OCI-LY1 (cell line): ENCODE measurements at regions not wholly inside any gene's neighbourhood (a gene's known extent, or its start where the extent isn't known, plus 50 kb on each side); places are given as distances from the start of the nearest gene placed in this dataset.

Source experiments
- H2AFZ ChIP-seq: fragments of 200-600 bp; sonication (generic), shearing (Covaris generic); 2 replicates; pipeline ENCODE4 v1.6.0; 2014; ENCODE audit warnings: antibody characterized with exemption, mild to moderate bottlenecking, low read length
- H3F3A ChIP-seq: fragments of 200-600 bp; sonication (generic), shearing (Covaris generic); 2 replicates; pipeline ENCODE4 v1.6.0; 2014; ENCODE audit warnings: mild to moderate bottlenecking, antibody characterized with exemption, low read length, moderate library complexity; ENCODE audit not compliant: insufficient read depth
- H3K27ac ChIP-seq: fragments of 200-600 bp; sonication (generic); 2 replicates; pipeline ENCODE4 v1.5.1; 2014; ENCODE audit warnings: low read length, mixed run types, mild to moderate bottlenecking, low read depth; ENCODE audit not compliant: poor library complexity, severe bottlenecking
- H3K27me3 ChIP-seq: fragments of 200-600 bp; sonication (generic); 2 replicates; pipeline ENCODE4 v1.6.0; 2014; ENCODE audit warnings: antibody characterized with exemption, mild to moderate bottlenecking, low read length, moderate library complexity; ENCODE audit not compliant: insufficient read depth
- H3K36me3 ChIP-seq: fragments of 200-600 bp; sonication (generic); 2 replicates; pipeline ENCODE4 v1.6.1; 2014; ENCODE audit warnings: mild to moderate bottlenecking, antibody characterized with exemption, low read length, moderate library complexity, mixed read lengths; ENCODE audit not compliant: insufficient read depth
- H3K4me1 ChIP-seq: fragments of 200-600 bp; sonication (generic); 2 replicates; pipeline ENCODE4 v1.5.1; 2014; ENCODE audit warnings: mild to moderate bottlenecking, low read length, moderate library complexity; ENCODE audit not compliant: insufficient read depth, severe bottlenecking
- H3K4me2 ChIP-seq: fragments of 200-600 bp; sonication (generic), shearing (Covaris generic); 2 replicates; pipeline ENCODE4 v1.6.1; 2014; ENCODE audit warnings: low read length
- H3K4me3 ChIP-seq: fragments of 200-600 bp; sonication (generic); 2 replicates; pipeline ENCODE4 v1.5.1; 2014; ENCODE audit warnings: low read length, low read depth, mild to moderate bottlenecking, mixed read lengths; ENCODE audit not compliant: poor library complexity, severe bottlenecking
- H3K79me2 ChIP-seq: fragments of 200-600 bp; shearing (Covaris generic); 2 replicates; pipeline ENCODE4 v1.6.1; 2016; ENCODE audit warnings: mixed run types, low read length, mixed read lengths; ENCODE audit not compliant: insufficient read depth
- H3K9ac ChIP-seq: fragments of 200-600 bp; sonication (generic), shearing (Covaris generic); 2 replicates; pipeline ENCODE4 v1.6.1; 2014; ENCODE audit warnings: mild to moderate bottlenecking, low read length, mixed read lengths
- H3K9me2 ChIP-seq: fragments of 200-600 bp; sonication (generic), shearing (Covaris generic); 2 replicates; pipeline ENCODE4 v1.6.1; 2014; ENCODE audit warnings: low read depth, mild to moderate bottlenecking, low read length, mixed read lengths
- H3K9me3 ChIP-seq: fragments of 200-600 bp; shearing (Covaris generic); 2 replicates; pipeline ENCODE4 v1.6.1; 2014; ENCODE audit warnings: low read length, mixed read lengths
- H4K20me1 ChIP-seq: fragments of 200-600 bp; sonication (generic), shearing (Covaris generic); 2 replicates; pipeline ENCODE4 v1.6.0; 2016; ENCODE audit warnings: mild to moderate bottlenecking, low read length; ENCODE audit not compliant: insufficient read depth
- EZH2 ChIP-seq: fragments of 200-600 bp; sonication (generic), shearing (Covaris generic); IDR thresholded peaks from 2 replicates; pipeline ENCODE4 v1.8.0; 2017; ENCODE audit warnings: borderline replicate concordance, mixed run types, mild to moderate bottlenecking, antibody characterized with exemption, low read length, moderate library complexity, mixed read lengths
- TF ChIP-seq, protein P1 (sequence below): fragments of 200-600 bp; sonication (generic), shearing (Covaris generic); IDR thresholded peaks from 2 replicates; pipeline ENCODE4 v1.5.1; 2017; ENCODE audit warnings: mild to moderate bottlenecking, antibody characterized with exemption, low read length, moderate library complexity, mixed read lengths

DNA sequence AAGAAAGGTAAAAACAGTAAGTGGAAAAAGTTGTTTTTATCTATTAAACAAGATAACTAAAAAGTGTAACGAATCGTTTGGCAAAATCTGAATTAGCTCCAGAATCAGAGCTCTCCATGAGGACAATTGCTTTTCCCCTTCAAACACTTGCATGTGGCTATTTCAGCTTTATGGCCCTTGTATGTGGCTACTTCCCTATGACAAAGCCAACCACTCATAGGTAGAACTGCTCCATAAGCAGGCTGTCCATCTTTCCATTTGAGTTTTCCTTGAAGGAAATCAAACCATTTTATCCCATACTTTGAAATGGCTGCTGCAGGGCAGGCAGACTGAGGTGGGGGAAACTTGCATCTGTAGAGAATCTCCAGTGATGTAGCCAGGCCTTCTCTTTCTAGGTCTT lies 445.5 kb upstream of the ID2 start:
- H4K20me1 ChIP-seq = no peaks in the 10 kb centered on the region
- H3K4me2 ChIP-seq = no peak overlapping the region
- H3K9me2 ChIP-seq = no peaks in the 10 kb centered on the region
- no peak overlapping the region for H3K4me3 ChIP-seq
- TF ChIP-seq, protein P1, sequence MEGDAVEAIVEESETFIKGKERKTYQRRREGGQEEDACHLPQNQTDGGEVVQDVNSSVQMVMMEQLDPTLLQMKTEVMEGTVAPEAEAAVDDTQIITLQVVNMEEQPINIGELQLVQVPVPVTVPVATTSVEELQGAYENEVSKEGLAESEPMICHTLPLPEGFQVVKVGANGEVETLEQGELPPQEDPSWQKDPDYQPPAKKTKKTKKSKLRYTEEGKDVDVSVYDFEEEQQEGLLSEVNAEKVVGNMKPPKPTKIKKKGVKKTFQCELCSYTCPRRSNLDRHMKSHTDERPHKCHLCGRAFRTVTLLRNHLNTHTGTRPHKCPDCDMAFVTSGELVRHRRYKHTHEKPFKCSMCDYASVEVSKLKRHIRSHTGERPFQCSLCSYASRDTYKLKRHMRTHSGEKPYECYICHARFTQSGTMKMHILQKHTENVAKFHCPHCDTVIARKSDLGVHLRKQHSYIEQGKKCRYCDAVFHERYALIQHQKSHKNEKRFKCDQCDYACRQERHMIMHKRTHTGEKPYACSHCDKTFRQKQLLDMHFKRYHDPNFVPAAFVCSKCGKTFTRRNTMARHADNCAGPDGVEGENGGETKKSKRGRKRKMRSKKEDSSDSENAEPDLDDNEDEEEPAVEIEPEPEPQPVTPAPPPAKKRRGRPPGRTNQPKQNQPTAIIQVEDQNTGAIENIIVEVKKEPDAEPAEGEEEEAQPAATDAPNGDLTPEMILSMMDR = no peak
- no peak for TF ChIP-seq EZH2
- H3K27ac ChIP-seq = peak overlapping the region; percentile 99
- H3K79me2 ChIP-seq = no peaks in the 10 kb centered on the region
- H3K27me3 ChIP-seq = no peaks in the 10 kb centered on the region
- no peaks in the 10 kb centered on the region for H3K9me3 ChIP-seq
- H3K9ac ChIP-seq = peak overlapping the region; percentile 56; the same call in 1 of the 2 replicates
- H3F3A ChIP-seq = peaks cover 5% of the 10 kb centered on the region; the same call in 1 of the 2 replicates
- H3K36me3 ChIP-seq = no peaks in the 10 kb centered on the region
- H2AFZ ChIP-seq = no peak overlapping the region
- peaks cover 92% of the 10 kb centered on the region for H3K4me1 ChIP-seq

DNA sequence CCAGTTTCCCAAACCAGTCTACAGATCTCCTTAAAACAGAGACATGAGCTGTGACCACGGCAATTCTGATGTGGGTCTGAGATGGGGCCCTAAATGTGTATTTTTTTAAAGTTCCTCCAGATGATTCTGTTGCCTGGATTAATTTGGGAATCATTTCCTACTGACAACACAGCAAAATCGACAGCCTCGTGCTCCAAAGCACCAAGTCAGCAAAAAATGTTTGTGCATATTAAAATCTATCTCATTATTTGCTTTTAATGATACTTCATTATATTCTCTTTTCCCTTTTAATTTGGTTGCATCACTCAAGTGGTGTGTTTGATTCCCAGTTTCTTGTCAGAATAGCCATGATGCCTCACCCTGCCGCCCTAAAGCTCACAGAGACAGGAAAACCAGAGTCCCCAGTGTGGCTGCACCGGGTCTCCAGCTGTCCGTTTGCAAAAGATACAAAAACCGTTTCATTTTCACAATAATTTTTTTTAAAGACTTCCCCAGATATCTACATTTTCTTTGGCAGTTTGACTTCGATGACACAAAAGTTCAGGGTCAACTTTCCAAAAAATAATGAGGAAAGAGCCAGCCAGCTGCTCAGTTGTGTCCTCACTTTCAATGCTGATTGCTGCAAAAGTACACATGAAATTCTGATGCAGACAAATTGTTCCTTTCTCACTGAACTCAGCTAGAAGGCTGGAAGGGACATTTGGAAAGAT lies 443.2 kb upstream of the ID2 start:
- Histone ChIP-seq H2AFZ (no peak overlapping the region), H3K9ac (peak overlapping the region; percentile 19; the same call in 1 of the 2 replicates), H3K4me1 (peaks cover 84% of the 10 kb centered on the region), H3K4me2 (peak overlapping the region; percentile 15), H3K9me3 (peaks cover 3% of the 10 kb centered on the region; the same call in 1 of the 2 replicates), H3K27me3 (no peaks in the 10 kb centered on the region), H4K20me1 (no peaks in the 10 kb centered on the region), H3K79me2 (no peaks in the 10 kb centered on the region), H3K4me3 (no peak overlapping the region), H3K27ac (peak overlapping the region; percentile 9), H3K36me3 (no peaks in the 10 kb centered on the region; the same call in 1 of the 2 replicates), H3F3A (peaks cover 5% of the 10 kb centered on the region; the same call in 1 of the 2 replicates), H3K9me2 (no peaks in the 10 kb centered on the region)
- TF ChIP-seq, protein P1 = no peak
- TF ChIP-seq EZH2 = no peak

DNA sequence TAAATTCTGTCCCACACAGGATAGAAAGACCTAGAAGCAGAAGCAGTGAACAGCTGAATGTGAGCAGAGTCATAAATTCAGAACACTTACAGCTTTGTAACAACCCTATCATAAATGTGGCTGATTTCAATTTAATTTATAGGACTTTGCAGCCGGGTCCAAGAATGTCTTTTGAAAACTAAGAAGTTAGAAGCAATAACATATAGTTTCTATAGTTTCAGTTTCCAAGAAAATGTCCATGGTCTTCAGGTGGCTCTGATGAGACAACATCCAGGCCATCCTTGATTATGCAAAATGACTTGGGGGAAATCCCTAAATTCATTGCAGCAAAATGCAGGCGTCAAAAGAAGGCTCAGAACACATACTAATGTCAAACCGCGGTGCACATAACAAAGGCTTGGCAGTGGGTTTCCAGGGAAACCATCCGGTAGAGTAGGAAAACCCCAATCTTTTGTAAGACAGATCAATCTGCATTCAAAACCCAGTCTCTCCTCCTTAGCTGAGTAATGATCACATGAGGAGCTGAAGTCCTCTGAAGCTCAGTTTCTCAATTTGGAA lies 442.2 kb upstream of the ID2 start:
- Histone ChIP-seq H2AFZ (no peak overlapping the region), H3K9ac (no peak overlapping the region; the same call in 1 of the 2 replicates), H3F3A (no peaks in the 10 kb centered on the region), H3K79me2 (no peaks in the 10 kb centered on the region), H3K4me3 (no peak overlapping the region), H3K4me2 (no peak overlapping the region), H3K4me1 (peaks cover 75% of the 10 kb centered on the region), H4K20me1 (no peaks in the 10 kb centered on the region), H3K9me3 (peaks cover 12% of the 10 kb centered on the region), H3K27ac (peak overlapping the region; percentile 9), H3K36me3 (peaks cover 8% of the 10 kb centered on the region; the same call in 1 of the 2 replicates), H3K27me3 (no peaks in the 10 kb centered on the region), H3K9me2 (no peaks in the 10 kb centered on the region)
- no peak for TF ChIP-seq EZH2
- TF ChIP-seq, protein P1 = no peak
